Caco-2 (cell line): ENCODE measurements at regions not wholly inside any gene's neighbourhood (a gene's known extent, or its start where the extent isn't known, plus 50 kb on each side); places are given as distances from the start of the nearest gene placed in this dataset.

Source experiments
- BruUV-seq: library from RNA; stranded (reverse); fragments of 400-500 nt; replicated peaks from 2 replicates; lab custom pipeline; 2021; lab: Mats Ljungman, UMichigan
- CTCF ChIA-PET: fragments of 300-600 bp; sonication (Branson Sonifier 250); formaldehyde crosslinking; loops from one replicate; lab custom pipeline; 2022; ENCODE audit warnings: antibody characterized with exemption; lab: Charles Lee
- POLR2A ChIA-PET: fragments of 300-600 bp; sonication (Branson Sonifier 250); formaldehyde crosslinking; loops from one replicate; lab custom pipeline; 2022; ENCODE audit warnings: antibody characterized with exemption; lab: Charles Lee
- DNase-seq, 2 experiments: peaks; one replicate each; pipeline versions ENCODE4 v3.0.0 to v3.0.0-alpha.2; 2020 to 2022
- H3K27me3 ChIP-seq: replicated peaks from 2 replicates; pipeline ENCODE4 v1.6.0; 2011; ENCODE audit warnings: low read length; ENCODE audit not compliant: control insufficient read depth, insufficient read depth
- H3K36me3 ChIP-seq: 2 replicates; pipeline ENCODE4 v1.5.1; 2011; ENCODE audit warnings: low read length; ENCODE audit not compliant: control insufficient read depth, insufficient read depth
- H3K4me1 ChIP-seq: fragments of 250-450 bp; sonication (Bioruptor Pico); 2 replicates; pipeline ENCODE4 v1.5.1; 2020; ENCODE audit warnings: mild to moderate bottlenecking
- H3K4me3 ChIP-seq: 2 replicates; pipeline ENCODE4 v1.5.1; 2011; ENCODE audit warnings: low read depth, mild to moderate bottlenecking, control low read depth, low read length
- H3K9me3 ChIP-seq: fragments of 250-450 bp; sonication (Bioruptor Pico); 2 replicates; pipeline ENCODE4 v1.5.1; 2020; ENCODE audit warnings: mild to moderate bottlenecking, moderate library complexity
- H3K27ac Mint-ChIP-seq: one replicate; pipeline ENCODE4 v1.8.0; 2022; ENCODE audit warnings: mixed read lengths; ENCODE audit not compliant: unreplicated experiment
- H3K27me3 Mint-ChIP-seq: one replicate; pipeline ENCODE4 v1.8.0; 2022; ENCODE audit warnings: mixed read lengths; ENCODE audit not compliant: insufficient read depth, unreplicated experiment
- H3K36me3 Mint-ChIP-seq: one replicate; pipeline ENCODE4 v1.8.0; 2022; ENCODE audit warnings: mild to moderate bottlenecking, mixed read lengths; ENCODE audit not compliant: insufficient read depth, unreplicated experiment
- H3K4me1 Mint-ChIP-seq: one replicate; pipeline ENCODE4 v1.8.0; 2022; ENCODE audit warnings: low read depth, mixed read lengths; ENCODE audit not compliant: unreplicated experiment
- H3K4me3 Mint-ChIP-seq: one replicate; pipeline ENCODE4 v1.8.0; 2022; ENCODE audit warnings: mild to moderate bottlenecking, moderate library complexity, mixed read lengths; ENCODE audit not compliant: unreplicated experiment
- H3K9me3 Mint-ChIP-seq: one replicate; pipeline ENCODE4 v1.8.0; 2022; ENCODE audit warnings: mixed read lengths; ENCODE audit not compliant: unreplicated experiment
- CTCF ChIP-seq, 2 experiments: fragments of 200-600 bp in 1 of 2; IDR thresholded peaks; 1 replicate in 1 of 2; 2 replicates in 1 of 2; pipeline versions ENCODE4 v1.5.1 to v1.8.0; 2011 to 2022; ENCODE audit warnings: antibody characterized with exemption in 1 of 2, control low read depth in 1 of 2, inconsistent platforms in 1 of 2, low read depth in 1 of 2, low read length in 1 of 2, mild to moderate bottlenecking in 1 of 2, moderate library complexity in 1 of 2; ENCODE audit not compliant: insufficient read depth in 1 of 2, severe bottlenecking in 1 of 2, unreplicated experiment in 1 of 2
- intact Hi-C: fragments of 100-400 bp; cut with micrococcal nuclease; formaldehyde crosslinking; loops from one replicate; pipeline ENCODE4 v1.10.0; 2022; ENCODE audit not compliant: unreplicated experiment

GRCh38 chr13:79725841-79726240 is 244.9 kb downstream of the NDFIP2 start:
- DNase-seq = no peak
- ChIA-PET CTCF (no interaction called here), POLR2A (no interaction called here)
- BruUV-seq = no TSS peak
- H3K36me3 ChIP-seq = no peaks in the 10 kb centered on the region
- H3K9me3 ChIP-seq = no peaks in the 10 kb centered on the region
- H3K4me3 ChIP-seq = no peak overlapping the region
- Mint-ChIP-seq H3K27ac (no peak overlapping the region), H3K4me1 (peaks cover 15% of the 10 kb centered on the region), H3K27me3 (no peaks in the 10 kb centered on the region), H3K36me3 (no peaks in the 10 kb centered on the region), H3K9me3 (no peaks in the 10 kb centered on the region), H3K4me3 (no peak overlapping the region)
- intact Hi-C loops = no loop called here
- TF ChIP-seq CTCF (IDR thresholded peaks at IDR 0.05; ENCODE audit: insufficient read depth in 1 of 2, low read depth in 1 of 2, low read length in 1 of 2, severe bottlenecking in 1 of 2, unreplicated experiment in 1 of 2) = no peak
- peaks cover 25% of the 10 kb centered on the region for H3K4me1 ChIP-seq
- no peaks in the 10 kb centered on the region for H3K27me3 ChIP-seq

- CTCF ChIA-PET = interaction anchor here (1.3 kb wide), 1 partner anchor 48 kb away, joined by 3 read pairs; no protein-coding TSS in a partner anchor
- no TSS peak for BruUV-seq
- H3K27me3 Mint-ChIP-seq = no peaks in the 10 kb centered on the region
- POLR2A ChIA-PET = interaction anchor here (1.8 kb wide), 1 partner anchor 616 kb away, joined by 5 read pairs; the partner anchor contains the start of gene SPRY2
- H3K9me3 Mint-ChIP-seq = no peaks in the 10 kb centered on the region
- peak; percentile 56 to 67 for DNase-seq
- Histone ChIP-seq H3K27me3 (no peaks in the 10 kb centered on the region), H3K4me1 (peaks cover 25% of the 10 kb centered on the region), H3K36me3 (no peaks in the 10 kb centered on the region), H3K4me3 (no peak overlapping the region), H3K9me3 (no peaks in the 10 kb centered on the region)
- H3K4me3 Mint-ChIP-seq = peak overlapping the region; percentile 58
- H3K36me3 Mint-ChIP-seq = no peaks in the 10 kb centered on the region
- H3K27ac Mint-ChIP-seq = peak overlapping the region; percentile 28
- intact Hi-C loops = loop anchor here (1.0 kb wide), 3 partner anchors 43 to 137 kb away; no protein-coding TSS in a partner anchor
- TF ChIP-seq CTCF (IDR thresholded peaks at IDR 0.05; ENCODE audit: insufficient read depth in 1 of 2, low read depth in 1 of 2, low read length in 1 of 2, severe bottlenecking in 1 of 2, unreplicated experiment in 1 of 2) = no peak
- H3K4me1 Mint-ChIP-seq = peaks cover 15% of the 10 kb centered on the region
These were observed 243.6 kb downstream of the NDFIP2 start for GRCh38 chr13:79724348-79725103.

GRCh38 chr13:79723519-79724024 is 242.6 kb downstream of the NDFIP2 start:
- no TSS peak for BruUV-seq
- H3K9me3 Mint-ChIP-seq = no peaks in the 10 kb centered on the region
- Histone ChIP-seq H3K4me3 (no peak overlapping the region), H3K9me3 (no peaks in the 10 kb centered on the region), H3K36me3 (no peaks in the 10 kb centered on the region), H3K27me3 (no peaks in the 10 kb centered on the region), H3K4me1 (peaks cover 25% of the 10 kb centered on the region)
- POLR2A ChIA-PET = interaction anchor here (1.8 kb wide), 1 partner anchor 617 kb away, joined by 5 read pairs; the partner anchor contains the start of gene SPRY2
- no peak for TF ChIP-seq CTCF (IDR thresholded peaks at IDR 0.05; ENCODE audit: insufficient read depth in 1 of 2, low read depth in 1 of 2, low read length in 1 of 2, severe bottlenecking in 1 of 2, unreplicated experiment in 1 of 2)
- H3K4me1 Mint-ChIP-seq = peaks cover 15% of the 10 kb centered on the region
- no peaks in the 10 kb centered on the region for H3K27me3 Mint-ChIP-seq
- H3K36me3 Mint-ChIP-seq = no peaks in the 10 kb centered on the region
- H3K27ac Mint-ChIP-seq = no peak overlapping the region
- no peak for DNase-seq
- H3K4me3 Mint-ChIP-seq = no peak overlapping the region
- intact Hi-C loops = loop anchor here (1.0 kb wide), 3 partner anchors 42 to 138 kb away; no protein-coding TSS in a partner anchor
- CTCF ChIA-PET = interaction anchor here (1.3 kb wide), 1 partner anchor 47 kb away, joined by 3 read pairs; no protein-coding TSS in a partner anchor
